HepG2 (cell line): ENCODE measurements at regions not wholly inside any gene's neighbourhood (a gene's known extent, or its start where the extent isn't known, plus 50 kb on each side); places are given as distances from the start of the nearest gene placed in this dataset.

Experiments
- ATAC-seq: fragments of 200-7000 bp; cut with Tn5 transposase; 3 replicates; pipeline ENCODE4 v1.9.1; 2020; ENCODE audit warnings: mild to moderate bottlenecking, moderate library complexity
- BruUV-seq: library from RNA; stranded (reverse); fragments of 400-500 nt; replicated peaks from 2 replicates; lab custom pipeline; 2021; lab: Mats Ljungman, UMichigan
- CTCF ChIA-PET: fragments of 300-600 bp; formaldehyde crosslinking; extraction: SDS; loops from one replicate; lab custom pipeline; 2021; ENCODE audit warnings: low total read pairs, inconsistent platforms, low intra/inter-chr PET ratio; lab: Yijun Ruan, JAX
- POLR2A ChIA-PET: fragments of 350-600 bp; sonication (Branson Sonifier 250); formaldehyde crosslinking; loops from one replicate; lab custom pipeline; 2020; ENCODE audit warnings: antibody characterized with exemption, inconsistent platforms; lab: Yijun Ruan, JAX
- DNase-seq: peaks from one replicate; pipeline ENCODE4 v3.0.0-alpha.2; 2015; ENCODE audit warnings: low spot score
- FAIRE-seq: peaks from 3 replicates; lab custom pipeline; 2011; peaks lifted over from hg19 to GRCh38; lab: Jason Lieb, UNC
- H2AFZ ChIP-seq: one replicate; pipeline ENCODE4 v1.6.1; 2011; ENCODE audit warnings: low read length, inconsistent platforms
- H3K27ac ChIP-seq: fragments of 300-600 bp; 3 replicates; pipeline ENCODE4 v1.8.0; 2011; ENCODE audit warnings: mixed run types, mild to moderate bottlenecking, mixed read lengths, low read length, inconsistent platforms; ENCODE audit not compliant: insufficient read depth; ENCODE audit errors: extremely low read length
- H3K27me3 ChIP-seq, 2 experiments: fragments of 200-600 bp in 1 of 2; 2 replicates in 1 of 2; 3 replicates in 1 of 2; pipeline versions ENCODE4 v1.6.0 to v1.8.0; 2011; ENCODE audit warnings: low read length in 2 of 2, mild to moderate bottlenecking in 2 of 2, moderate library complexity in 2 of 2, inconsistent platforms in 1 of 2; ENCODE audit not compliant: insufficient read depth in 2 of 2, control insufficient read depth in 1 of 2
- H3K36me3 ChIP-seq, 2 experiments: fragments of 200-600 bp in 1 of 2; replicated peaks in 1 of 2; 2 replicates in 1 of 2; 3 replicates in 1 of 2; pipeline versions ENCODE4 v1.5.1 to v1.8.0; 2011; ENCODE audit warnings: low read length in 2 of 2, inconsistent platforms in 1 of 2; ENCODE audit not compliant: insufficient read depth in 2 of 2, control insufficient read depth in 1 of 2
- H3K4me1 ChIP-seq: 2 replicates; pipeline ENCODE4 v1.5.1; 2012; ENCODE audit warnings: low read length, inconsistent platforms; ENCODE audit not compliant: insufficient read depth
- H3K4me2 ChIP-seq: 2 replicates; pipeline ENCODE4 v1.6.0; 2011; ENCODE audit warnings: low read depth, low read length, inconsistent platforms
- H3K4me3 ChIP-seq, 3 experiments: fragments of 200-600 bp in 1 of 3; sonication (generic), shearing (Covaris generic) in 1 of 3; replicated peaks in 1 of 3; 2 replicates each; pipeline ENCODE4 v1.5.1; 2011 to 2016; ENCODE audit warnings: low read length in 3 of 3, inconsistent platforms in 2 of 3, low read depth in 2 of 3, mild to moderate bottlenecking in 2 of 3, control low read depth in 1 of 3, mixed read lengths in 1 of 3; ENCODE audit not compliant: insufficient read depth in 1 of 3
- H3K79me2 ChIP-seq: one replicate; pipeline ENCODE4 v1.6.1; 2011; ENCODE audit warnings: low read length, inconsistent platforms; ENCODE audit not compliant: insufficient read depth
- H3K9ac ChIP-seq: 2 replicates; pipeline ENCODE4 v1.6.0; 2011; ENCODE audit warnings: mild to moderate bottlenecking, low read depth, low read length, inconsistent platforms; ENCODE audit not compliant: insufficient read depth
- H3K9me3 ChIP-seq: 2 replicates; pipeline ENCODE4 v1.5.1; 2012; ENCODE audit warnings: mild to moderate bottlenecking, low read length
- H4K20me1 ChIP-seq: 2 replicates; pipeline ENCODE4 v1.6.0; 2011; ENCODE audit warnings: inconsistent platforms, mild to moderate bottlenecking, low read length, moderate library complexity; ENCODE audit not compliant: insufficient read depth
- AHR ChIP-seq: IDR thresholded peaks from 2 replicates; pipeline ENCODE4 v1.6.1; 2018; ENCODE audit warnings: missing genetic modification reagents, missing compliant biosample characterization
- KDM2A ChIP-seq: sonication (generic); formaldehyde crosslinking; IDR thresholded peaks from 2 replicates; pipeline ENCODE4 v1.4.0; 2020; ENCODE audit warnings: low read depth, missing genetic modification reagents, borderline replicate concordance
- KMT2A ChIP-seq: sonication (generic); formaldehyde crosslinking; IDR thresholded peaks from 2 replicates; pipeline ENCODE4 v1.4.0; 2020; ENCODE audit warnings: missing genetic modification reagents
- U2AF1 ChIP-seq: fragments of 200-400 bp; formaldehyde crosslinking; optimal IDR thresholded peaks from 2 replicates; pipeline ENCODE3; 2017; ENCODE audit warnings: mild to moderate bottlenecking, low read depth, low read length
- ZGPAT ChIP-seq: IDR thresholded peaks from 2 replicates; pipeline ENCODE4 v1.6.1; 2016; ENCODE audit warnings: mild to moderate bottlenecking
- ZNF574 ChIP-seq: sonication (generic); formaldehyde crosslinking; IDR thresholded peaks from 2 replicates; pipeline ENCODE4 v1.4.0; 2020; ENCODE audit warnings: missing genetic modification reagents
- ZNF639 ChIP-seq: conservative IDR thresholded peaks from 2 replicates; pipeline ENCODE4 v1.6.1; 2018; ENCODE audit warnings: missing genetic modification reagents
- ZNF646 ChIP-seq: sonication (generic); formaldehyde crosslinking; IDR thresholded peaks from 2 replicates; pipeline ENCODE4 v1.9.0; 2021; ENCODE audit warnings: mild to moderate bottlenecking, missing genetic modification reagents
- ZNF737 ChIP-seq: sonication (generic); formaldehyde crosslinking; IDR thresholded peaks from 2 replicates; pipeline ENCODE4 v1.5.0; 2020; ENCODE audit warnings: missing genetic modification reagents, mild to moderate bottlenecking, borderline replicate concordance
- ZNF891 ChIP-seq: sonication (generic); formaldehyde crosslinking; IDR thresholded peaks from 2 replicates; pipeline ENCODE4 v1.5.0; 2020; ENCODE audit warnings: mild to moderate bottlenecking, missing genetic modification reagents
- WGBS: methylation state at CpG from one replicate; pipeline ENCODE4 v1.1.6; 2017; ENCODE audit warnings: low lambda C conversion rate; 5-methylcytosine and 5-hydroxymethylcytosine counted together
- in situ Hi-C: cut with HindIII; loops from 2 replicates; pipeline ENCODE4 v1.10.0; 2017; ENCODE audit warnings: low pct_unique_long_range_greater_than_20kb; ENCODE audit not compliant: extremely low pct_ligation_motif_present
- intact Hi-C: fragments of 100-400 bp; cut with micrococcal nuclease; formaldehyde crosslinking; loops from one replicate; pipeline ENCODE4 v1.10.0; 2022; ENCODE audit not compliant: unreplicated experiment

GRCh38 chr4:1466034-1466862 is 60.0 kb upstream of the NKX1-1 start:
- FAIRE-seq (no peak), DNase-seq (no peak), ATAC-seq (no peak)
- Histone ChIP-seq H3K79me2 (no peaks in the 10 kb centered on the region), H3K9me3 (no peaks in the 10 kb centered on the region), H3K36me3 (no peaks in the 10 kb centered on the region), H4K20me1 (no peaks in the 10 kb centered on the region), H3K27ac (no peak overlapping the region), H3K9ac (no peak overlapping the region), H3K4me1 (no peaks in the 10 kb centered on the region), H3K4me3 (no peak overlapping the region), H3K27me3 (peaks cover 12 to 52% of the 10 kb centered on the region in 2 experiments; a peak in 4 of 5 replicates), H2AFZ (no peak overlapping the region), H3K4me2 (no peak overlapping the region)
- in situ Hi-C loops: no loop called here
- BruUV-seq: no TSS peak
- intact Hi-C loops: no loop called here
- CTCF ChIA-PET: no interaction called here
- POLR2A ChIA-PET: no interaction called here
- WGBS: 15% methylated on average over 13 of the region's 24 CpGs
- no peak for TF ChIP-seq KMT2A (CRISPR knock-in tag)
- TF ChIP-seq ZNF639 (CRISPR knock-in tag): no peak
- TF ChIP-seq ZNF646 (CRISPR knock-in tag): no peak
- TF ChIP-seq KDM2A: no peak
- TF ChIP-seq U2AF1: no peak
- no peak for TF ChIP-seq AHR (CRISPR knock-in tag)
- no peak for TF ChIP-seq ZNF891 (CRISPR knock-in tag)
- no peak for TF ChIP-seq ZNF574 (CRISPR knock-in tag)
- no peak for TF ChIP-seq ZNF737 (CRISPR knock-in tag)
- TF ChIP-seq ZGPAT (CRISPR knock-in tag): no peak
